NCI-H1436 (cell line): ENCODE measurements at regions not wholly inside any gene's neighbourhood (a gene's known extent, or its start where the extent isn't known, plus 50 kb on each side); places are given as distances from the start of the nearest gene placed in this dataset.

Source experiments
- DNase-seq: peaks from one replicate; lab custom pipeline; 2025; lab: John Stamatoyannopoulos, UW

DNA sequence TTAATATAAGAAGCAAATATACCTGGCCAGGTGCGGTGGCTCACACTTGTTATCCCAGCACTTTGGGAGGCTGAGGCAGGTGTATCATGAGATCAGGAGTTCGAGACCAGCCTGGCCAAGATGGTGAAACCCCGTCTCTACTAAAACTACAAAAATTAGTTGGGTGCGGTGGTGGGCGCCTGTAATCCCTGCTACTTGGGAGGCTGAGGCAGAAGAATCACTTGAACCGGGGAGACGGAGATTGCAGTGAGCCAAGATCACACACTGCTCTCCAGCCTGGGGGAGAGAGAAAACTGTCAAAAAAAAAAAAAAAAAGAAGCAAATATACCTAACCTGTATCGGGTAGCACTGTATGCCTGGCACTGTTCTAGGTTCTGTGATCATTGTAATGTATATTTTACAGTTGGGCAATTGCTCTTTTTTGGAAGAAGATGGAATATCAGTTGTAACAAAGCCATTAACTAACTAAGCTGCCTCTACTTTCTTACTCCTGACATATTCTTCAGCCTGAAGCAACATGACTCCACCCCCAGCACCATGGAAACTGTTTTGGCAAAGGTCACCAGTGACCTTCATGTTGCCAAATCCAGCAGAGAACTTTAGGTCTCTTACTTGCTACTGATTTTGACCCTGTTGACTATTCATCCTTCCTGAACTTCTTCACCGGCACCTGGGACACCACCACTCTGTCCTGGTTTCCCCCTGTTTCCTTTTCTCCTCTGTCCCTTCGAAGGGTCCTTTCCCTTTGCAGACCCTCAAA, 203.8 kb downstream of the RPLP1 start:
- DNase-seq: no peak

DNA sequence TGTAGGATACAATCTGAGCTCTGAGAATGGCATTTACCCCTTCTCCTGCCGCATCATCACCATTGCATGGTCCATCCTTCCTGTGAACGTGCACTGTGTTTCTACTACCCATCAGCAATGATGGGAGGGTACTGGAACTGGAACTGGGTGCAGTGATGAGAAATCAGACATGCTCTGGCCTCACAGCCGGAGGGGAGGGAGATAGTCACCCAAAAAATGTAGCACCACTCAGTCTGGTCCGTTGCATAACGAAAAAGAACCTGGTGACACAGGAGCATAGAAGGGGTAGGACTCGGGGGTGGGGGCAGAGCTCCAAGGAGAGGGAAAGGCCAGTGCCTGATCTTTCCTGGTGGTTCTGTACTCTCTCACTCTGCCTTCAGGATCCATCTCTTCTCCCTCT, 205.0 kb downstream of the RPLP1 start:
- DNase-seq: no peak

DNA sequence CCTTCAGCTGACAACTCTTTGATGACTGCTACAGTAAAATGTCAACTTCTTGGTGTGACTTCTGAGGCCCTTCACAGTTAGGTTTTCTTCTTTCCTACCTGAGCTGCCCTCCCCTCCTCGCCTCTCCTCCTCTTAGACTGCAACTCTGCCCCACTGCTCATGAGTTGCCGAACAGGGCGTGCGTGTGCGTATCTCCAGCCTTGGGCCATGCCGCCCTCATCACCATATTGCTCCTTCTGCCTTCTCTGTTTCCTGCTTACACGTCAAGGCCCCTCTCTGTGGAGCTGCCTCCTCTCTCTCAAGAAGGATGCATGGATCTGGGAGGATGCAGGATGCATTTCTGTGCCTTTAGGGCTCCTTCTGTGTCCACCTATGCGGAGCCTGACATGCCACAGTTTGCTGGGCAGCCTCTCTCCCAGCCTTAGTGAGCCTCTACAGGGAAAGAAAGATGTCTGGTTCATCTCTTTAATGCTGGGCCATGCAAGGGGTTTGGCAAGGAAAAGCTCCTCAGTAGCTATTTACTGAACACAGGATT, 205.9 kb downstream of the RPLP1 start:
- DNase-seq: no peak

DNA sequence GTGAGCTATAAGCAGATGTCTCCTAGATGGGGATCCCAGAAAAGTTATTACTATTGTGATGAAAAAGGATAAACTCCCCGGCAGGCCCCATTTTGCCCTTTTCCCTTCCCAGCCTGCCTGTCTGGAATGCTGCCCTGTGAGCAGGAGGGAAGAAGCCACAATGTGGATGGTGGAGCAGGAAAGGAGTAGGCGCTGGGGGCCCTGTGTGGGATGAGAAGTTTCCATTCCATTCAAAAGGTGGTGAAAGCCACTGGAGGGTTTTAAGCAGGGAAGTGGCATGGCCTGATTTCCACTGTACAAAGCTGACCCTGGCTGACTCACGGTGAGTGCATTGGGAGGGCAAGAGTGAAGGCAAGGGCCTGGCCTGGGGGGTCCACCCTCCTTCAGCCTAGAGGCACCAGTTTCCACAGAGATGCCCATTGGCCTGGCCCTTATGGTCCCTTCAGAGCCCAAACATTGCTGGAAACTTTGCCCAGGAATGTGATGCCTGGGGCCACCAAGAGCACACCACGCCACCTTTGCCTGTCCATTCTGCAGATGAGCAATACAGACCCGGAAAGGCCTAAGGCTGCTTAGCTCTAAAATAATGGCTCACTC, 206.9 kb downstream of the RPLP1 start:
- no peak for DNase-seq

DNA sequence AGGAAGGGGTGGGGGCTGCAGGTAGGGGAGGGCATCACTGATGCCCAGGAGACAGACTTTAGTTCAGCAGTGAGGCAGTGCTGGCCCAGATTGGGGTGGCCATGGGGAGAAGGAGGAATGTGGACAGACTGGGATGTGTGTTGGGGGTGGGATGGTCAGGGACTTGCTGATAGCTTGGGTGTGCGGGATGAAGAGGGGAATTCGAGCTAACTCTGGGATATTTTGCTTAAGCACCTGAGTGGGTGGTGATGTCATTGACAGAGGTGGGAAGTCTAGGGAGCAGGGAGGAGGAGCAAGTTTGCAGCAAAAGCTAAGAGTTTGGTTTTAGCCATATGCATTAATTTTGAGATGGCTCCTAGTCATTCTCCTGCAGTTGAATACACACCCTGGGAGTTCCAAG, 207.5 kb downstream of the RPLP1 start:
- no peak for DNase-seq

DNA sequence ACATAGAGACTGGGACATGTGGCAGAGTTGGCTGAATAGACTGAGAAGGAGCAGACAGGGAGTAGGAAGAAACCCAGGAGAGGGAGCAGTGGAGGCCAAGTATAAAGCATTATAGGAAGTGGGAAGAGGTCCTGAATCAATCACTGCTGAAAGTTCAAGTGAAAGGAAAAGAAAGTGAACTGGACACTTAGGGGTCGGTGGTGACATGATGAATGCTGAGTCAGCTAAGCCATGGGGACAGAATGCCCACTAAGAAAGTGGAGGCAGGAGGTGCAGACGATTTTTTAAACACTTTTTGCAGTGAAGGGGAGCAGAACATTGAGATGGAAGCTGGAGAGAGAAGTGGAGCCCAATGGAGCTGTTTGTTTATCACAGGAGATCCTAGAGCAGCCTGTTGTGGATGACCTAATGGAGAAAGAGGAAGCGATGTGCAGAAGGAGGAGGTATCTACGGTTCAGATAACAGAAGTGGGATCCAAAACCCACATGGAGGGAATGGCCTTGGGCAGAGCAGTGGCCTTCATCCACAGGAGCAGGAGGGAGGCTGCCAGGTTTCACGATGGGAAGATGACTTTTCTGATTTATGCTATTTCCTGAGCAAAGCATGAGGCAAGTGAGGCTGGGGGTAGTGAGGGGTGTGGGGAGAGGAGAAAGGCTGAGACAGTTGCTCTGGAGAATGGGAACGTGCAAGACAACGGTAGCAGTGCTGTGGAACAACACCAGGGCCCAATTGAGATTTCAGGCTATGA, 208.2 kb downstream of the RPLP1 start:
- no peak for DNase-seq

DNA sequence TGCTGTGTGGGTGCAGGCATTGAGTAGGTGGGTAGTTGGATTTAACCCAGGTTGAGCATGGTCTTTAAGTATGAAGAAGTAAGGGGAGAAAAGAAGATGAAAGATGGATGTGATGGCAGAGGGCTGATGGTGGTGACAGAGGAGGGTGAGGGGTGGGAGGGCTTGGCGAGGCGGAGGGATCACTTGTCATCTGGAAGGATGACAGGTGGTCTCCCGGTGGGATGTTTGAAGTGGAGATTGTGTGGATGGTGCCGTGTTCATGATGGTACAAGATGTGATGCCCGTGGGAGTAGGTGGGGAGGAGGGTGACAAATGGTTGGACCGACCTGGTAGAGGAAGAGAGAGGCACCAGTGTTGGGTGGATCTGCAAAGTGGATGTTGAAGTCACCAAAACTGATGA, 208.8 kb downstream of the RPLP1 start:
- DNase-seq: no peak

DNA sequence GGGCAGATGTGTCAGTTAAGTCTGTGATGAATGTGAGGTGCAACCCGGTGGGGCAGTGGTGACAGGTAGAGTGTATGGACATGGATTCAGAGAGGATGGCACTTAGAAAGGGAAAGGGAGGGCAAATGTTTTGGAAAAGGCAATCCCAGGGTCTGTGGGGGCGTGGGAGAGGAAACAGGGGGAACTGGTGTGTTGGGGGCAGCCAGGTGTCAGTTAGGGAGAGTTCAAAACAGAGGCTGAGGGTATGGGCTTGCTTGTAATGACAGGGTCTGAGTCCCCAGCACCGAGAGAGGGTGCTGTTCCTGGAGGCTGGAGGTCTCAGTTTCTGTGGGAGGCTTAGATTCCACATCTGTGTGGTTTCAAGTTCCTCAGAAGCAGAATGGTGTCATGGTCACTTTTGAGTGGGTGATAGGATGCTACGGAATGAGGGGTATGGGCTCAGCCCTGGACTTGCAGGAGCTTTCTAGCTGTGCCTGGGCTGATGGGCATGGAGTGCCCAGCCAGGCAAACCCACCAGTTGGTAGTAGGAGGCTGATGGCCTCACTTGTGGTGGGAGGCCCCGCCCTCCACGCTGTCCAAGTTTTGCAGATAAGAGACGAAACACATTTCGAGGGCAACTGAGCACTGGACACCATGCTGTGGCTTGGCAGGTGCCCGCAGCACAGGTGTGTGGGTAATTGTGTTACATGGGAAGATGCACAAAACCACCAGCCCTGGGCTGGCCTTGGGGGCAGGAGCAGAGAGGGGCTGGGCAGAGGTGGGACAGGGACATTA, 209.4 kb downstream of the RPLP1 start:
- no peak for DNase-seq

DNA sequence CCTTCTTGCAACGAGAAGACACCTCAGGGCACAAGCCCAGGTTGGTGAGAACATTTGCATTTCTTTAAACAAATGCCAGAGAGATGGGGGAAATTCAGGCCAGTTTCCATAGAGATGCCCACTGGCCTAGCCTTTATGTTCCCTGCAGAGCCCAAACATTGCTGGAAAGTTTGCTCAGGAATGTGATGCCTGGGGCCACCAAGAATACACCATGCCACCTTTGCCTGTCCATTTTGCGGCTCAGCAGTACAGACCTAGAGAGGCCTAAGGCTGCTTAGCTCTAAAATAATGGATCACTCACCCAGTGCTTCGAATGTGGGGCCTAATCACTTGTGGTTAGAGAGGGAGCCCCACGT, 210.0 kb downstream of the RPLP1 start:
- no peak for DNase-seq

DNA sequence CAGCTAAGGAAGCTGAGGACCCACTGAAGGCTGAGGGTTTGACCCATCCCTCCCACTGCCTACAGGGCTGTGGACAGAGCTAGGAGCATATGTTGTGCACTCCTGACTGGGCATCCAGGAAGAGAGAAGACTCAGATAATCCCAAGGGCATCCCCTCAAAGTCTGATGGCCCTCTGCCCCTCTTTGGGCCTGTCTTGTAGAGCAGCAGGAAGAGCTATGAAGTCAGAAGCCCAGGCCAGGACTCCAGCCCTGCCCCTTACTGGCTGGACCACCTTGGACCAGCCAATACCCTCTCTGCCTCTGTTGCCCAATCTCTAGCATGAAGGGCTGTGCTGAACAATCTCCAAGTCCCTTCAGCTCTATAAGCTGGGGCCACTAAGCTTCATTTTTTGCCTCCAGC, 210.8 kb downstream of the RPLP1 start:
- DNase-seq: no peak

DNA sequence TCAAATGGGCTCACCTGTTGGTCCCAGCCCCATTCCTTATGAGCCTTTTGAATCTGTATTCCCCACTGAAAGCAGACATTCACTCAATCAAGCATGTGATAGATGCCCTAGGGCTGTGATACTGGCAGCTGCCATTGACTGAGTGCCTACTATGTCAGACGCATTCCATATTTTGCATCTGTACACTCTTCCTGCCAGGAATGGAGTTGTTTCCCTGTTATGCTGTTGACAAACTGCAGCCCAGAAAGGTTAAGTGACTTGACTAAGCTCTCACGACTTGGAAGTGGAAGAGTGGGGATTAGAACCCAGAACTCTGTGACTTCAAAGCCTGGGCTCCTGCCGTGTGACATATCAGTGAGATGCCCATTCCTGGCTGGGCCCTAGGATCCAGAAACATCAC, 211.4 kb downstream of the RPLP1 start:
- DNase-seq: no peak

DNA sequence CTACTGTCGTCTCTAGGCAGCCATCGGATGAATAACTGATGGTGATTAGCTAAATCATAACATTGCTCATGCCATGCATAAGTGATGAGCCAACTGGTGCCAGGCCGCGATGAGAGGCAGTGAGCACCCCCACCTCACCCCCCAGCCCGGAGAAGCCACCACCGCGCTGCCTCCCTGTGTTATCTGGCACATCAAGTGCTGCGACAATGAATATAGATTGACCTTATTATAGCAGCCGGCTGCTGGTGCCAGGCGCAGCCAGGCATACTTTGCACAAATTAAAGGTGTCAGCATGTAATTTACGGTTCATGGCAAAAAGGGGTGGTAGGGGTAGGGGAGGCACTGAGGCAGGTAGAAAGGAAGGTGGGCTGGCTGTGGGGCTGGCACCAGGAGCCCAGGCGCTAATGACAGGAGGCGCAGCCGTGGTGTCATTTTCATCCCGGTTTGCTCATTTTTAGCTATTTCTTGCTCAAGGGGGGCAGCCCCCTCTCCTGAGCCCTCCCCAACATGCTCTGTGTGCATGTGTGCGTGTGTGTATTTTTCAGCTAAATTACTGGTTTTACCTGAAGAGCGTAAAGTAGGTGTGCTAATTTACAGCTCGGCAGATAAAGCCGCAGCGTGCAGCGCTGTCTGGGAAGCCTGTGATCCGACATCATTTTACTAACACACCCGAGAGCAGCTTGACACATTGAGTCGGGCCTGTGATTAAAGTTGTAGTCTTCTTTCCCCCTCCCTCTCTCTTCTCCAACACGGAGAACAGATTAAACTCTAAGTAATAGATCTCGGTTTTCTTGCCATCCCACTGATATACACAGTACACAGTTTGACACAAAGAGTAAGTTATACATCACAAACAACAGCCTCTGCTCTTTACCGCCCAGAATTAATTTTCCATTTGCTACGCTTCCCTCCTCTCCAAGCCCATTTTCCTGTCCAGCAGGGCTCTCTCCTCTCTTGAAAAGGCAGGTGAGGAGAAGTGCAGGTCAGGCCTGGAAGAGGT, 212.3 kb downstream of the RPLP1 start:
- peak; percentile 70 for DNase-seq

DNA sequence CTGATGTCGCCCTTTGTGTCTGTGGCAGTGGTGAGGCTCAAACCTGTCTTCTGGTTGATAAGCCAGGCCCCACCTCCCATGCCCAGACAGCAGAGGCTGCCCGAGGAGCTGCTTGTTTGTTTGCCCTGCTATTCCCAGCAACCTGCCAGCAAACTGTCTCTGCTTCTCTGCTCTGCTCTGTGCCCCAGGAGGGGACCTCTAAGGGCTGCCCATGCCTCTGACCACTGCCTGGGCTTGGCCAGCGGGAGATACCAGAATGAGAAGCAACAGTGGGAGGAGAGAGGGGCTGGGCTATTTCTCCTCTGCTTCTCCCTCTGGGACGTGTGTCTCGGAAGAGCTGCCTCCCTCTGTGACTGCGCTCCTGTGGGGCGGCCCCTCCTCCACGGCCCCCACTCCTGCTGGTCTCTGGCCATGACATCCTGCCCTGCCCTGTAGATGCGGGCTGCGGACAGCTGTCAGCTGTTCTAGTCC, 213.1 kb downstream of the RPLP1 start:
- no peak for DNase-seq

DNA sequence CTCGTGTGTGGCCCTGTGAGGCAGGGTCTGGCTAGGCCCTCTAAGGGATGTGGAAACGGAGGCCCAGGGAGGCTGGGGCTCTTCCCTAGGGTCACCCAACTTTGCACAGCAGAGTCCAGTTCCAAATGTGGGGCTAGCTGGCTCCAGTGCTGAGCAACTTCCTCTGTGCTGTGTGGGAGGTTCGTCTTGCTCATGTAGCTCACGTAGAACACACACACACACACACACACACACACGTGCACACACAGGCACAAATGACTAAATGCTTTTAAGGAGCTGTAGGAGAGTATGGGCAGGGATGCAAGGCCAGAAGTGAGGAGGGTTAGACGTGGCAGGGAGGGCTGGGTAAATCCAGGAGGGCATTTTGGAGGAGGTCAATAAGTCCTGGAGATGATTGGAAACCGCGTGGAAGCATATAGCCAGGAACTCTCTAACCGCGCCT, 213.8 kb downstream of the RPLP1 start:
- no peak for DNase-seq

DNA sequence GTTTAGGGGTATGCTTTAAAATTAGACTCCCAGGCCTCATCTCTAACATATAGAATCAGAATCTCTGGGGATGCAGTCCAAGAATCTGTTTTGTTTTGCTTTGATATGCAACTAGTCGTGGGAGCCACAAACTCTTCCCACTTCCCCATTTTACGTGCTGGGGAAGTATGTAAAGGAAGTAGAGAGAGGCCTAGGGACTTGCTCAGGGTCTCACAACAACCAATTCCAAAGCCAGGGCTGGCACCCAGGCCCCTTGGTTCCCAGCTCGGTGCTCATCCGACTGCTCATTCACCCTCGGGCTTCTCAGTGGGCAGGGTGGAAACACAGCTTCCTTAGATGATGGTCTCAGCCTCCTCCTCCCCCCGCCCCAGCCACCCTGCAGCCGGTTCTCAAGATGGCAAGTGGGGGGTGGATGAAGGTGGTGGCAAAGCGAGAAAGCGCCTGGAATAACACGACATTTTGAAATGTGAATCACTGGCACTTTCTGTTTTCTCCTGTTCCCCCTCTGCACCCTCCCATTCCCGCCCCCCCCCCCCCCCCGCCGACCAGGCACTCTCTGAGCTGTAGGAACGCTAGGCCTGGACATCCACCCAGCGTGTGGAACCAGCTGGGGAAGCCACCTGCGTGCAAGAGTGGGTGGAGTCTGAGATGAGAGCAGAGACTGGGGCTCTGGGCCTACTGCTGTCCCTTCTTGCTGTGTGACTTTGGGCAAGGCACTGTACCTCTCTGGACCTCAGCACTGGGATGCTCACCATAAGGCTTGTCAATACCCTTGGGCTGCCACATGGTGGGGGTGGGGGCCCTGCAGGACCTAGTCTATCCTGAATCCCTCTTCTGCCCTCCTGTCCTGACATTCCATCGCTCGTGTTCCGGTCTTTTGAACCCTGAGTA, 214.5 kb downstream of the RPLP1 start:
- no peak for DNase-seq

DNA sequence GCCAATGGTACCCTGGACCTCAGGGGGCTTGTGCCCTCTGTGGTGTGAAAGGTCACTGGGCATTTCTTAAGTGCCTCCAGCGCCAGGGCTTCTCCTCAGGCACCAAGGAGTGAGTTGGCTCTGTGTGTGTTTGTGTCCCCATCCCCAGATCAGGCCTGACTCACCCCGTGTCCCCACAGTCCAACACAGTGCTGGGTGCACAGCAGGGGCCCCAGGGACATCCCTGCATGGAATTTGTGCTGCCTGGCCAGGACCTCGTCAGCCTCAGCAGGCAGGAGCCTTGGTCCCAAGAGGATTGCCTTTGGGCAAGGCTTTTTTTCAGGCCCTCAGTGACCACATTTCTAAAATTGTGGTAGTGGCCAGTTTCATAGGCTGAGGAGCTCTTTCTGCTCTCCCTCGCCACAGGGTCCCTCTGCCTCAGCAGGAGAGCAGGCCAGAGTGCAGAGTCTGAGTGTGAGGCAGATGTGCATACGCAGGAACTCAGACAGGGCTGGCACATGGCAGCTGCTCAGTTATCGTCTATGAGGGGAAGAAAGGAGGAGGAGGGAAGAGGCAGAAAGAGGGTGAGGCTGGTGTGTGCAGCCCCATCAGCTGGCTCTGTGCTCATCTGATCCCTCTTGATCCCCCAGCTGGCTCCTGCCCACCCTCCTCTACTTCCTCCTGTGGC, 215.6 kb downstream of the RPLP1 start:
- no peak for DNase-seq

DNA sequence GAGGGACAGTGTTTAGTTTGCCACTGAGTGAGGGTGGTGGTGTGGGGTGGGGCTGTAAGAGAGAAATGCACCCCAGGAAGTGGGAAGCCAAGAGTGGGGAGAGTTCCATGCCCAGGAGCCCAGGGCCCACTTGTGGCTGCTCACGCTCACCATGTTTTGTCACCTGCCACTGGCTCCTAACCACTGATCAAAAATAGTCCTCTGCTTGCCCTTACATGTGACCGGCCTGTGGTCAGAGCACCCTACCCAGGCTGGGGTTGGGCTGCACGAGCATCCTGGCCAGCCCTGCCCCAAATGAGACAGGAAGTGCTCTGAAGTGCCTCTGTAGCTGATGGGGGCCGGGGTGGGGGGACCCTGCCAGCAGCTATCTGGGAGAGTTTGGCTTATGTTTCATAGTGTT, 216.3 kb downstream of the RPLP1 start:
- DNase-seq: no peak

DNA sequence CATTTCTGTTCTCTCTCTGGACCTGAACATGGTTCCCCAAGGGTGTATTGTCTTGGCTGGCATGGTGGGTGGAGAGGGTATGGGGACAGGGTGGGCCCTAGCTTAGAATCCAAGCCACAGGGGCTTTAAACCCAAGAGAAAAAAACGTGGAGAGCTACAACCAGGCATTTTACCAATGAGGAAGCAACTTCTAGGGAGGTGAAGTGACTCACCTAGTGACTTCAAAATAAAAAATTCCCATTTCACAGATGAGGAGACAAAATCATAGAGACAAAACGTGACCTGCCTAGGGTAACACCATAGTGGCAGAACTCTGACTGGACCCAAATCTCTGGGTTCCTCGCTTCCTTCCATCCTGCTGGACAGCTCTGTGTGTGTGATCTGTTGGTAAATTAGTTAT, 216.8 kb downstream of the RPLP1 start:
- no peak for DNase-seq

DNA sequence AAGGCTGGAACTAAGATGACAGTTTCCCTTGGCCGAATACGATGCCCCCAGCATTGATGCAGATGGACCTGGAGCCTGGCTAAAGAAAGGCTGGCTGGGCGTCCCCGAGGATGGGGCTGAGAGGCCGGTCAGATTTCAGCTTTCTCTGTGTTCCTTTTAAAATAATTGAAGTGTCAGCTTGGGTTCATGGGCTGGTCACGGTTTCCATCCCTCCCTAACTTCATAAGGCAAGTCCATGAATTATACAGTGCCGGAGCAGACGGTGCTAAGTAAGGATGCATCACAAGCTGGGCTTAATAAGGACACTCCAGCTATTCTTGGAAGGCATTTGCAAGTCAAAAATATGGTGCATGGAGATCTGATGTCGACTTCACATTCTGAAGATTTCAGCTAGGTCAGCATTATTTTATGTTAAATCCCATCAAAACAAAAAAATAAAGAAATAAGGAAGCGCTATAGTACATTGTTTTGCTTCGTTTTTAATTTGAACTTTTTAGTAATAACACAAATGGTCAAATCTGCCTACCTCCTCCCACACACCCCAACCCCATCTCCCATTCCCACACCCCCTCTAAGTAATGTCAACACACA, 220.8 kb downstream of the RPLP1 start:
- DNase-seq: no peak
